ENCODE measurements at regions not wholly inside any gene's neighbourhood (a gene's known extent, or its start where the extent isn't known, plus 50 kb on each side); places are given as distances from the start of the nearest gene placed in this dataset.

DNA sequence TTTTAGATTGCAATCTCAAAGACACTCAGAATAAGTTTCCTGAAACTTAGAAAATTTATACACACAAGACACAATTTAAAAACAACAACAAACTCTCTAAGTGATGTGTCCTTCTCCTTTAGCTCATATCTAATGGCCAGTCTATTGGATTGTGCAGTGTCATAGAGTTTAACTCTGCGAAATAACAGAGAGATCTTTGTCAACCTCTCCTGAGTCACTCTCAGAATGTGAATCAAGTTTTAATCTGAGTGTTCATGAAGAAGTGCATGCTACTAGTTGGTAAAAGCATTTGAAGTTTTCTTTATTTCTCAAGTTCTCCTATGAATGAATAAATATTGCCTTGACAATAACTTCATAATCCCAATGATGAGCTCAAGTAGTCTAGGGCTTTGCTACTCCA is 284.5 kb upstream of the DNAJC19 start:
- TF ChIP-seq, protein P1, sequence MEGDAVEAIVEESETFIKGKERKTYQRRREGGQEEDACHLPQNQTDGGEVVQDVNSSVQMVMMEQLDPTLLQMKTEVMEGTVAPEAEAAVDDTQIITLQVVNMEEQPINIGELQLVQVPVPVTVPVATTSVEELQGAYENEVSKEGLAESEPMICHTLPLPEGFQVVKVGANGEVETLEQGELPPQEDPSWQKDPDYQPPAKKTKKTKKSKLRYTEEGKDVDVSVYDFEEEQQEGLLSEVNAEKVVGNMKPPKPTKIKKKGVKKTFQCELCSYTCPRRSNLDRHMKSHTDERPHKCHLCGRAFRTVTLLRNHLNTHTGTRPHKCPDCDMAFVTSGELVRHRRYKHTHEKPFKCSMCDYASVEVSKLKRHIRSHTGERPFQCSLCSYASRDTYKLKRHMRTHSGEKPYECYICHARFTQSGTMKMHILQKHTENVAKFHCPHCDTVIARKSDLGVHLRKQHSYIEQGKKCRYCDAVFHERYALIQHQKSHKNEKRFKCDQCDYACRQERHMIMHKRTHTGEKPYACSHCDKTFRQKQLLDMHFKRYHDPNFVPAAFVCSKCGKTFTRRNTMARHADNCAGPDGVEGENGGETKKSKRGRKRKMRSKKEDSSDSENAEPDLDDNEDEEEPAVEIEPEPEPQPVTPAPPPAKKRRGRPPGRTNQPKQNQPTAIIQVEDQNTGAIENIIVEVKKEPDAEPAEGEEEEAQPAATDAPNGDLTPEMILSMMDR (IDR thresholded peaks at IDR 0.05), result no peak
- no peak for TF ChIP-seq POLR2A (IDR thresholded peaks at IDR 0.05)
- 72 to 78% (median 75%) methylated on average over 1 of the region's 1 CpG for WGBS, 4 donors
- no peaks in the 10 kb centered on the region for H3K4me1 ChIP-seq (replicated peaks in 1 of 2)
- H3K4me3 ChIP-seq, result no peak overlapping the region
- intact Hi-C loops (cut with DNase I), result no loop called here
- H3K27ac ChIP-seq, result no peak overlapping the region
- no peaks in the 10 kb centered on the region for H3K36me3 ChIP-seq (replicated peaks in 1 of 2)
- DNase-seq, result no peak
- no peaks in the 10 kb centered on the region for H3K9me3 ChIP-seq (replicated peaks in 1 of 3)
- no peaks in the 10 kb centered on the region for H3K27me3 ChIP-seq

DNA sequence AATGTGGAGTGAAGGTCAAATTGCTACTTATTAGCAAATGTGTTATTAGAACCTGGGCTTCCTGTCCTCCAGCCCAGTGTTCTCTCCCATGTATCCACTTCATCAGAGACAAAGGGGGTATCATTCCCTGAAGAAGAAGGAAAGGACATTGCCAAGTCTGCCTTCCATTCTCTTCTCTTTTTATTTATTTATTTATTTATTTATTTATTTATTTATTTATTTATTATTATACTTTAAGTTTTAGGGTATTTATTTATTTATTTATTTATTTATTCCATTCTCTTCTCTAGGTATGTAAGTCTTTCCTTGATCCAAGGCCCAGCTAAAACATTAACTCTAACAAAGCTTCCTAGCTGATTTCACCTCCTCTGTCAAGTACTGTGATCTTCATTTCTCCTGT is 277.8 kb upstream of the DNAJC19 start:
- intact Hi-C loops (cut with DNase I), result no loop called here
- DNase-seq, result no peak
- no peaks in the 10 kb centered on the region for H3K27me3 ChIP-seq
- no peak overlapping the region for H3K27ac ChIP-seq
- H3K9me3 ChIP-seq (replicated peaks in 1 of 3), result no peaks in the 10 kb centered on the region
- no peak overlapping the region for H3K4me3 ChIP-seq
- H3K4me1 ChIP-seq (replicated peaks in 1 of 2), result no peaks in the 10 kb centered on the region
- no peaks in the 10 kb centered on the region for H3K36me3 ChIP-seq (replicated peaks in 1 of 2)
- TF ChIP-seq POLR2A (IDR thresholded peaks at IDR 0.05), result no peak
- TF ChIP-seq, protein P1 (IDR thresholded peaks at IDR 0.05), result no peak

DNA sequence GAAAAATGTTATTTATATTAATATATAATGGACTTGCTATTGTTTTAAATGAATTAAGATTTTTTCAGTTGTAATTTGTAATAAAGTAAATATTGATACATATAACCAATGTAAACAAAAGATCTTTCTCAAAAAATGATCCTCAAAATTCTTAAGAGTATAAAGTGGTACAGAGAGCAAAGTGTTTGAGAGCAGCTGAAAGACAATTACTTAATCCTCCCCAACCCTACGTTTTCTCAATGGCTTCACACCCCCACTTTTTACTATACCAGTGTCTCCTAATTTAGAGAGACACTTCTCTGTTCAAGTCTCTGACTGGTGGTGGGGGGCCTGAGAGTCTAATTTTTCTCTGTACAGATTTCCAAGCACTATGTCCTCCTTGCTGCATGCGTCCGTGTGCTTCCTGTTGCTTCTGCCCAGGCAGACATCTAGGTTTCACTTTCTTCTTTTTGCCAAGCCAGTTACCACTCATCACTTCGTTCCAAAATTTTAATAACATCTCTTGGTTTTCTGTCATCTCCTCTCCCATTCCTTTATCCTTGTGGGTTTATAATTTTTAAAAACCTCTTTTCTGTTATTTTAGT is 276.3 kb upstream of the DNAJC19 start:
- no peaks in the 10 kb centered on the region for H3K27me3 ChIP-seq
- intact Hi-C loops (cut with DNase I), result no loop called here
- H3K9me3 ChIP-seq (replicated peaks in 1 of 3), result no peaks in the 10 kb centered on the region
- TF ChIP-seq POLR2A (IDR thresholded peaks at IDR 0.05), result no peak
- TF ChIP-seq, protein P1 (IDR thresholded peaks at IDR 0.05), result no peak
- DNase-seq, result no peak
- 33 to 46% (median 42%) methylated on average over 4 of the region's 4 CpGs for WGBS, 4 donors
- no peak overlapping the region for H3K27ac ChIP-seq
- H3K36me3 ChIP-seq (replicated peaks in 1 of 2), result no peaks in the 10 kb centered on the region
- peak overlapping the region in 1 of 4 donors; percentile 44 for H3K4me3 ChIP-seq
- no peaks in the 10 kb centered on the region for H3K4me1 ChIP-seq (replicated peaks in 1 of 2)

DNA sequence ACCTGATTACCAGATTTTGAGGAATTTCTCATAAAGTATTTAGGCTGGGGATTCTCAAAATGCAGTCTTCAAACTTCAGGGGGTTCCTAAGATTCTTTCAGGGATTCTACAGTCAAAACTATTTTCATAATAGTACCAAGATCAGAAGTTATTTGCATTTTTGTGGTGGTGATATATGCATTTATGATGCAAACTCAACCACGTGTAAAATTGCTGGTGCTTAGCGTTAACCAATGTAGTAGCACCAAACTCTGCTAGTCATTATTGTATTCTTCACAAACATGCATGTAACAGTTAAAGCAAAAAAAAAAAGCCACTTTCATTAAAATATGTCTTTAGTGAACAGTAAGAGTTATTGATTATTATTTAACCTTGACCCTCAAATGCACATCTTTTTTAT is 274.9 kb upstream of the DNAJC19 start:
- Histone ChIP-seq H3K4me1 (replicated peaks in 1 of 2) (no peaks in the 10 kb centered on the region), H3K9me3 (replicated peaks in 1 of 3) (no peaks in the 10 kb centered on the region), H3K4me3 (no peak overlapping the region), H3K36me3 (replicated peaks in 1 of 2) (no peaks in the 10 kb centered on the region), H3K27me3 (no peaks in the 10 kb centered on the region), H3K27ac (no peak overlapping the region)
- 74 to 83% (median 80%) methylated on average over 2 of the region's 2 CpGs for WGBS, 4 donors
- DNase-seq, result no peak
- TF ChIP-seq, protein P1 (IDR thresholded peaks at IDR 0.05), result no peak
- TF ChIP-seq POLR2A (IDR thresholded peaks at IDR 0.05), result no peak
- intact Hi-C loops (cut with DNase I), result no loop called here

All from adrenal gland (tissue), 9 donors.